HCT116 (cell line): ENCODE measurements at regions not wholly inside any gene's neighbourhood (a gene's known extent, or its start where the extent isn't known, plus 50 kb on each side); places are given as distances from the start of the nearest gene placed in this dataset.

ENCODE experiments used
- ATAC-seq: fragments of 200-7000 bp; cut with Tn5 transposase; 2 replicates; pipeline ENCODE4 v1.9.1; 2020; ENCODE audit warnings: mild to moderate bottlenecking, moderate library complexity
- BruUV-seq: library from RNA; stranded (reverse); fragments of 400-500 nt; replicated peaks from 2 replicates; lab custom pipeline; 2021; lab: Mats Ljungman, UMichigan
- CTCF ChIA-PET: fragments of 300-600 bp; sonication (Branson Sonifier 250); formaldehyde crosslinking; loops from one replicate; lab custom pipeline; 2021; ENCODE audit warnings: antibody characterized with exemption; lab: Charles Lee
- POLR2A ChIA-PET: fragments of 300-600, 350-600 bp; sonication (Branson Sonifier 250); formaldehyde crosslinking; loops from one replicate; lab custom pipeline; 2021; ENCODE audit warnings: antibody characterized with exemption; lab: Charles Lee
- RAD21 ChIA-PET, 2 experiments: fragments of 300-600 bp; sonication (Branson Sonifier 250); formaldehyde crosslinking; loops; one replicate each; lab custom pipeline; 2023; ENCODE audit warnings: low total read pairs in 2 of 2; ENCODE audit not compliant: uncharacterized antibody in 2 of 2, unreplicated experiment in 2 of 2, low non-redundant PET in 1 of 2; lab: Charles Lee
- DNase-seq: peaks from one replicate; pipeline ENCODE4 v3.0.0-alpha.2; 2010; ENCODE audit warnings: low read depth, low spot score
- H2AFZ ChIP-seq: fragments of 200-600 bp; shearing (Covaris generic), sonication (generic); 2 replicates; pipeline ENCODE4 v1.6.1; 2017; ENCODE audit warnings: low read depth, mixed run types, mixed read lengths, antibody characterized with exemption, low read length; ENCODE audit not compliant: poor library complexity, severe bottlenecking
- H3K27ac ChIP-seq: 2 replicates; pipeline ENCODE4 v1.5.1; 2012; ENCODE audit warnings: low read depth, low read length
- H3K27me3 ChIP-seq: fragments of 200-600 bp; sonication (generic); 2 replicates; pipeline ENCODE4 v1.6.1; 2016; ENCODE audit warnings: mixed run types, low read length, mixed read lengths; ENCODE audit not compliant: insufficient read depth
- H3K36me3 ChIP-seq, 2 experiments: fragments of 200-500 bp in 1 of 2; fragments of 200-600 bp in 1 of 2; sonication (Bioruptor generic) in 1 of 2; sonication (generic) in 1 of 2; 2 replicates each; pipeline versions ENCODE4 v1.5.1 to v1.6.1; 2014 to 2016; ENCODE audit warnings: low read length in 2 of 2, inconsistent platforms in 1 of 2, mixed read lengths in 1 of 2, mixed run types in 1 of 2; ENCODE audit not compliant: insufficient read depth in 2 of 2, control insufficient read depth in 1 of 2
- H3K4me1 ChIP-seq, 2 experiments: fragments of 200-600 bp in 1 of 2; sonication (generic) in 1 of 2; 2 replicates each; pipeline versions ENCODE4 v1.5.1 to v1.6.1; 2012 to 2017; ENCODE audit warnings: low read length in 2 of 2, inconsistent platforms in 1 of 2, mild to moderate bottlenecking in 1 of 2, mixed read lengths in 1 of 2, mixed run types in 1 of 2, moderate library complexity in 1 of 2; ENCODE audit not compliant: insufficient read depth in 2 of 2, control insufficient read depth in 1 of 2
- H3K4me2 ChIP-seq: fragments of 200-600 bp; sonication (generic); 2 replicates; pipeline ENCODE4 v1.6.1; 2017; ENCODE audit warnings: mixed run types, low read length, mixed read lengths
- H3K4me3 ChIP-seq, 2 experiments: fragments of 200-600 bp in 1 of 2; sonication (generic) in 1 of 2; replicated peaks in 1 of 2; 2 replicates each; pipeline ENCODE4 v1.5.1; 2011 to 2016; ENCODE audit warnings: low read length in 2 of 2, control low read depth in 1 of 2, low read depth in 1 of 2, mild to moderate bottlenecking in 1 of 2, mixed read lengths in 1 of 2, mixed run types in 1 of 2
- H3K79me2 ChIP-seq: fragments of 200-600 bp; sonication (generic); 2 replicates; pipeline ENCODE4 v1.6.1; 2017; ENCODE audit warnings: mild to moderate bottlenecking, mixed run types, low read length, moderate library complexity, mixed read lengths; ENCODE audit not compliant: insufficient read depth
- H3K9ac ChIP-seq: fragments of 200-600 bp; sonication (generic); 2 replicates; pipeline ENCODE4 v1.6.1; 2016; ENCODE audit warnings: low read length, mixed read lengths
- H3K9me2 ChIP-seq: fragments of 200-600 bp; sonication (generic), shearing (Covaris generic); 2 replicates; pipeline ENCODE4 v1.6.1; 2017; ENCODE audit warnings: mixed run types, mild to moderate bottlenecking, moderate library complexity; ENCODE audit not compliant: insufficient read depth
- H3K9me3 ChIP-seq, 2 experiments: fragments of 200-500 bp in 1 of 2; fragments of 200-600 bp in 1 of 2; sonication (Bioruptor generic) in 1 of 2; sonication (generic) in 1 of 2; 2 replicates each; pipeline ENCODE4 v1.6.1; 2014 to 2017; ENCODE audit warnings: low read length in 2 of 2, mixed read lengths in 2 of 2, inconsistent platforms in 1 of 2, low read depth in 1 of 2, mild to moderate bottlenecking in 1 of 2, mixed run types in 1 of 2, moderate library complexity in 1 of 2; ENCODE audit not compliant: control insufficient read depth in 1 of 2, insufficient read depth in 1 of 2
- H4K20me1 ChIP-seq: fragments of 200-600 bp; sonication (generic), shearing (Covaris generic); 2 replicates; pipeline ENCODE4 v1.6.1; 2017; ENCODE audit warnings: mixed run types, mild to moderate bottlenecking, moderate library complexity; ENCODE audit not compliant: insufficient read depth
- ATF3 ChIP-seq: IDR thresholded peaks from 2 replicates; pipeline ENCODE4 v1.6.1; 2012
- ELF1 ChIP-seq: IDR thresholded peaks from 2 replicates; pipeline ENCODE4 v1.6.1; 2012; ENCODE audit warnings: low read depth, borderline replicate concordance
- EZH2 ChIP-seq: fragments of 200-600 bp; sonication (generic); IDR thresholded peaks from 2 replicates; pipeline ENCODE4 v1.6.1; 2017; ENCODE audit warnings: antibody characterized with exemption, mixed run types
- EZH2phosphoT487 ChIP-seq: fragments of 200-600 bp; IDR thresholded peaks from 2 replicates; pipeline ENCODE4 v1.6.1; 2018; ENCODE audit warnings: antibody characterized with exemption, borderline replicate concordance
- FOSL1 ChIP-seq: IDR thresholded peaks from 2 replicates; pipeline ENCODE4 v1.6.1; 2012; ENCODE audit warnings: low read depth
- JUND ChIP-seq: IDR thresholded peaks from 2 replicates; pipeline ENCODE4 v1.6.1; 2012
- MAX ChIP-seq: IDR thresholded peaks from 2 replicates; pipeline ENCODE4 v1.6.1; 2012
- POLR2A ChIP-seq: IDR thresholded peaks from 2 replicates; pipeline ENCODE4 v1.7.0; 2011; ENCODE audit warnings: borderline replicate concordance; ENCODE audit not compliant: insufficient read depth, insufficient read length; ENCODE audit errors: extremely low read depth
- POLR2AphosphoS5 ChIP-seq: IDR thresholded peaks from 2 replicates; pipeline ENCODE4 v1.6.1; 2011; ENCODE audit warnings: mild to moderate bottlenecking, low read depth, low read length, moderate library complexity
- RAD21 ChIP-seq: IDR thresholded peaks from 2 replicates; pipeline ENCODE4 v1.6.1; 2012; ENCODE audit warnings: low read depth, mild to moderate bottlenecking
- REST ChIP-seq: IDR thresholded peaks from 2 replicates; pipeline ENCODE4 v1.6.1; 2012; ENCODE audit warnings: low read depth
- SIN3A ChIP-seq: IDR thresholded peaks from 2 replicates; pipeline ENCODE4 v1.6.1; 2012; ENCODE audit warnings: low read depth
- SP1 ChIP-seq: IDR thresholded peaks from 2 replicates; pipeline ENCODE4 v1.6.1; 2012; ENCODE audit warnings: low read depth
- SRF ChIP-seq: IDR thresholded peaks from 2 replicates; pipeline ENCODE4 v1.6.1; 2012; ENCODE audit warnings: low read depth
- ZFX ChIP-seq: fragments of 450-650 bp; IDR thresholded peaks from 2 replicates; pipeline ENCODE4 v1.6.1; 2017
- intact Hi-C: fragments of 100-400 bp; cut with micrococcal nuclease; formaldehyde crosslinking; loops from 2 replicates; pipeline ENCODE4 v1.10.0; 2022

GRCh38 chr13:74593688-74594087, 459.5 kb upstream of the KLF12 start (continued):
- TF ChIP-seq SP1 (no peak), SRF (no peak), ZFX (no peak), EZH2phosphoT487 (no peak), POLR2AphosphoS5 (no peak), ATF3 (no peak), EZH2 (no peak)

- Histone ChIP-seq H3K27me3 (no peaks in the 10 kb centered on the region), H3K4me2 (no peak overlapping the region), H3K4me1 (no peaks in the 10 kb centered on the region), H3K9me3 (no peaks in the 10 kb centered on the region), H3K4me3 (no peak overlapping the region), H3K9ac (no peak overlapping the region), H3K9me2 (no peaks in the 10 kb centered on the region), H3K27ac (no peak overlapping the region), H4K20me1 (no peaks in the 10 kb centered on the region), H3K79me2 (no peaks in the 10 kb centered on the region), H2AFZ (no peak overlapping the region)
- no TSS peak for BruUV-seq
- intact Hi-C loops = no loop called here
- RAD21 ChIA-PET = no interaction called here
- CTCF ChIA-PET = no interaction called here
- ATAC-seq = no peak
- no peak for TF ChIP-seq JUND
- no peak for TF ChIP-seq MAX
- TF ChIP-seq ELF1 = no peak
- no peak for TF ChIP-seq EZH2phosphoT487
- TF ChIP-seq POLR2A = no peak
- TF ChIP-seq, all 23 proteins: peak for 0
- no peaks in the 10 kb centered on the region for H3K36me3 ChIP-seq
- POLR2A ChIA-PET = no interaction called here
- no peak for DNase-seq
Measured at GRCh38 chr13:74586847-74587246, 452.6 kb upstream of the KLF12 start.

GRCh38 chr13:74576420-74576819, 442.2 kb upstream of the KLF12 start:
- no peak for ATAC-seq
- POLR2A ChIA-PET = no interaction called here
- intact Hi-C loops = no loop called here
- H3K27me3 ChIP-seq = no peaks in the 10 kb centered on the region; the same call in 1 of the 2 replicates
- no peaks in the 10 kb centered on the region for H3K4me1 ChIP-seq
- TF ChIP-seq SIN3A = no peak
- TF ChIP-seq POLR2A = no peak
- TF ChIP-seq SRF = no peak
- no peak for TF ChIP-seq REST
- TF ChIP-seq FOSL1 = no peak
- TF ChIP-seq JUND = no peak
- no peak for TF ChIP-seq RAD21
- TF ChIP-seq SP1 = no peak
- TF ChIP-seq, all 23 proteins: peak for 0
- no peak overlapping the region for H3K9ac ChIP-seq
- BruUV-seq = no TSS peak
- no peak overlapping the region for H3K27ac ChIP-seq
- RAD21 ChIA-PET = interaction anchor here in 1 of 2 experiments (0.6 kb wide), 1 partner anchor 1330 kb away, joined by 3 read pairs; no protein-coding TSS in a partner anchor
- H4K20me1 ChIP-seq = no peaks in the 10 kb centered on the region
- no peaks in the 10 kb centered on the region for H3K36me3 ChIP-seq
- H3K4me2 ChIP-seq = no peak overlapping the region
- DNase-seq = no peak
- H3K9me2 ChIP-seq = no peaks in the 10 kb centered on the region
- H3K79me2 ChIP-seq = no peaks in the 10 kb centered on the region
- CTCF ChIA-PET = no interaction called here
- H3K4me3 ChIP-seq = no peak overlapping the region
- H2AFZ ChIP-seq = no peak overlapping the region
- no peaks in the 10 kb centered on the region for H3K9me3 ChIP-seq
